Right atrium auricular region (tissue), 2 donors: ENCODE measurements at regions not wholly inside any gene's neighbourhood (a gene's known extent, or its start where the extent isn't known, plus 50 kb on each side); places are given as distances from the start of the nearest gene placed in this dataset.

Experiments
- DNase-seq: peaks from one replicate; pipeline ENCODE4 v3.0.0-alpha.2; 2019; ENCODE audit warnings: low spot score
- H3K27ac ChIP-seq, 2 donors: fragments of 200-600 bp; sonication (generic); 1 replicate in 1 of 2; 2 replicates in 1 of 2; pipeline ENCODE4 v1.5.1; 2016 to 2019
- H3K27me3 ChIP-seq, 2 donors: fragments of 200-600 bp; sonication (generic); one replicate each; pipeline versions ENCODE4 v1.5.1 to v1.6.0; 2017 to 2019
- H3K36me3 ChIP-seq: fragments of 200-600 bp; sonication (generic); one replicate; pipeline ENCODE4 v1.5.1; 2016
- H3K4me1 ChIP-seq, 2 donors: fragments of 200-600 bp; sonication (generic); one replicate each; pipeline versions ENCODE4 v1.5.1 to v1.6.0; 2017 to 2019
- H3K4me3 ChIP-seq, 2 donors: fragments of 200-600 bp; sonication (generic); 1 replicate in 1 of 2; 2 replicates in 1 of 2; pipeline ENCODE4 v1.5.1; 2017 to 2019; ENCODE audit warnings: mild to moderate bottlenecking in 1 of 2, moderate library complexity in 1 of 2
- H3K9me3 ChIP-seq, 2 donors: fragments of 200-600 bp; sonication (generic); one replicate each; pipeline ENCODE4 v1.5.1; 2019
- CTCF ChIP-seq, 2 donors: fragments of 200-600 bp; sonication (generic); IDR thresholded peaks; one replicate each; pipeline ENCODE4 v1.5.1; 2019; ENCODE audit warnings: antibody characterized with exemption in 2 of 2

- Histone ChIP-seq H3K36me3 (no peaks in the 10 kb centered on the region), H3K9me3 (no peaks in the 10 kb centered on the region), H3K27me3 (no peaks in the 10 kb centered on the region), H3K27ac (no peak overlapping the region), H3K4me1 (no peaks in the 10 kb centered on the region), H3K4me3 (no peak overlapping the region)
- no peak for DNase-seq
- TF ChIP-seq CTCF (IDR thresholded peaks at IDR 0.05), result no peak
Measured at GRCh38 chrX:4451591-4451990, 738.1 kb upstream of the PRKX start.

GRCh38 chrX:4450177-4450576, 736.7 kb upstream of the PRKX start:
- DNase-seq, result no peak
- no peaks in the 10 kb centered on the region for H3K36me3 ChIP-seq
- H3K9me3 ChIP-seq, result no peaks in the 10 kb centered on the region
- H3K4me1 ChIP-seq, result no peaks in the 10 kb centered on the region
- no peak for TF ChIP-seq CTCF (IDR thresholded peaks at IDR 0.05)
- H3K4me3 ChIP-seq, result no peak overlapping the region
- no peak overlapping the region for H3K27ac ChIP-seq
- no peaks in the 10 kb centered on the region for H3K27me3 ChIP-seq

GRCh38 chrX:4435905-4436304, 722.5 kb upstream of the PRKX start:
- H3K9me3 ChIP-seq, result no peaks in the 10 kb centered on the region
- no peaks in the 10 kb centered on the region for H3K36me3 ChIP-seq
- no peak overlapping the region for H3K27ac ChIP-seq
- no peak overlapping the region for H3K4me3 ChIP-seq
- no peak for DNase-seq
- TF ChIP-seq CTCF (IDR thresholded peaks at IDR 0.05), result no peak
- no peaks in the 10 kb centered on the region for H3K4me1 ChIP-seq
- no peaks in the 10 kb centered on the region for H3K27me3 ChIP-seq

- TF ChIP-seq CTCF (IDR thresholded peaks at IDR 0.05), result no peak
- no peaks in the 10 kb centered on the region for H3K4me1 ChIP-seq
Measured at GRCh38 chrX:4397471-4397870, 684.0 kb upstream of the PRKX start.

GRCh38 chrX:4382273-4382672, 668.8 kb upstream of the PRKX start:
- Histone ChIP-seq H3K9me3 (peaks cover 0 to 8% of the 10 kb centered on the region in 2 donors), H3K4me1 (no peaks in the 10 kb centered on the region), H3K4me3 (no peak overlapping the region), H3K27me3 (no peaks in the 10 kb centered on the region), H3K36me3 (no peaks in the 10 kb centered on the region), H3K27ac (no peak overlapping the region)
- DNase-seq, result no peak
- TF ChIP-seq CTCF (IDR thresholded peaks at IDR 0.05), result no peak

More at GRCh38 chrX:4397471-4397870, 684.0 kb upstream of the PRKX start:
- H3K27ac ChIP-seq, result no peak overlapping the region
- H3K9me3 ChIP-seq, result no peaks in the 10 kb centered on the region
- no peak for DNase-seq
- no peak overlapping the region for H3K4me3 ChIP-seq
- no peaks in the 10 kb centered on the region for H3K36me3 ChIP-seq
- no peaks in the 10 kb centered on the region for H3K27me3 ChIP-seq

- DNase-seq, result no peak
- Histone ChIP-seq H3K36me3 (no peaks in the 10 kb centered on the region), H3K4me1 (no peaks in the 10 kb centered on the region), H3K27me3 (no peaks in the 10 kb centered on the region), H3K4me3 (no peak overlapping the region), H3K27ac (no peak overlapping the region), H3K9me3 (peaks cover 0 to 5% of the 10 kb centered on the region in 2 donors)
- TF ChIP-seq CTCF (IDR thresholded peaks at IDR 0.05), result no peak
Measured at GRCh38 chrX:4380710-4381109, 667.3 kb upstream of the PRKX start.
